Panc1 (cell line): ENCODE measurements at regions not wholly inside any gene's neighbourhood (a gene's known extent, or its start where the extent isn't known, plus 50 kb on each side); places are given as distances from the start of the nearest gene placed in this dataset.

Experiments used
- ATAC-seq: fragments of 200-7000 bp; cut with Tn5 transposase; 2 replicates; pipeline ENCODE4 v1.9.1; 2020; ENCODE audit warnings: mild to moderate bottlenecking, moderate library complexity
- BruUV-seq: library from RNA; stranded (reverse); fragments of 400-500 nt; replicated peaks from 2 replicates; lab custom pipeline; 2021; lab: Mats Ljungman, UMichigan
- CTCF ChIA-PET: fragments of 300-600 bp; sonication (Branson Sonifier 250); formaldehyde crosslinking; loops from one replicate; lab custom pipeline; 2022; ENCODE audit warnings: antibody characterized with exemption; lab: Charles Lee
- POLR2A ChIA-PET: fragments of 300-600 bp; sonication (Branson Sonifier 250); formaldehyde crosslinking; loops from one replicate; lab custom pipeline; 2022; ENCODE audit warnings: antibody characterized with exemption; lab: Charles Lee
- DNase-seq: peaks from one replicate; pipeline ENCODE4 v3.0.0-alpha.2; 2010; ENCODE audit warnings: low read depth, low spot score
- H3K27ac ChIP-seq: 2 replicates; pipeline ENCODE4 v1.5.1; 2011; ENCODE audit warnings: mild to moderate bottlenecking, low read length, inconsistent platforms
- H3K27me3 ChIP-seq: fragments of 200-500 bp; sonication (Bioruptor generic); 2 replicates; pipeline ENCODE4 v1.6.0; 2014; ENCODE audit warnings: low read length, inconsistent platforms; ENCODE audit not compliant: control insufficient read depth, insufficient read depth
- H3K36me3 ChIP-seq: fragments of 200-500 bp; sonication (Bioruptor generic); 2 replicates; pipeline ENCODE4 v1.5.1; 2014; ENCODE audit warnings: inconsistent platforms, mild to moderate bottlenecking, low read length, moderate library complexity; ENCODE audit not compliant: control insufficient read depth, insufficient read depth
- H3K4me1 ChIP-seq: 2 replicates; pipeline ENCODE4 v1.5.1; 2011; ENCODE audit warnings: inconsistent platforms, mild to moderate bottlenecking, low read length, moderate library complexity; ENCODE audit not compliant: control insufficient read depth, insufficient read depth
- H3K4me3 ChIP-seq, 2 experiments: 2 replicates each; pipeline ENCODE4 v1.5.1; 2011 to 2012; ENCODE audit warnings: low read depth in 2 of 2, low read length in 2 of 2, mild to moderate bottlenecking in 2 of 2, inconsistent platforms in 1 of 2, moderate library complexity in 1 of 2
- H3K9me3 ChIP-seq: fragments of 200-500 bp; sonication (Bioruptor generic); 2 replicates; pipeline ENCODE4 v1.5.1; 2014; ENCODE audit warnings: low read depth, mild to moderate bottlenecking, inconsistent platforms, low read length, moderate library complexity; ENCODE audit not compliant: control insufficient read depth, insufficient read depth
- POLR2AphosphoS5 ChIP-seq: IDR thresholded peaks from 2 replicates; pipeline ENCODE4 v1.6.1; 2012; ENCODE audit warnings: mild to moderate bottlenecking, low read depth, low read length, moderate library complexity
- SIN3A ChIP-seq: IDR thresholded peaks from 2 replicates; pipeline ENCODE4 v1.6.1; 2012; ENCODE audit warnings: low read depth, mild to moderate bottlenecking, low read length, moderate library complexity, borderline replicate concordance; ENCODE audit not compliant: insufficient read depth
- TCF7L2 ChIP-seq: IDR thresholded peaks from 2 replicates; pipeline ENCODE4 v1.6.1; 2011; ENCODE audit warnings: mild to moderate bottlenecking, low read depth, low read length, inconsistent platforms
- in situ Hi-C: cut with HindIII; loops from 2 replicates; pipeline ENCODE4 v1.10.0; 2016; ENCODE audit warnings: low sequenced_read_pairs, low pct_unique_long_range_greater_than_20kb
- intact Hi-C: fragments of 100-400 bp; cut with micrococcal nuclease; formaldehyde crosslinking; loops from one replicate; pipeline ENCODE4 v1.10.0; 2022; ENCODE audit not compliant: unreplicated experiment
- TF ChIP-seq, protein P1 (sequence below): fragments of 450-650 bp; IDR thresholded peaks from 2 replicates; pipeline ENCODE4 v1.5.1; 2017; ENCODE audit warnings: mild to moderate bottlenecking
- TF ChIP-seq, protein P2 (sequence below), 2 experiments: IDR thresholded peaks; 2 replicates each; pipeline ENCODE4 v1.6.1; 2011 to 2012; ENCODE audit warnings: low read depth in 2 of 2, control low read depth in 1 of 2, low read length in 1 of 2, mild to moderate bottlenecking in 1 of 2, moderate library complexity in 1 of 2; ENCODE audit not compliant: insufficient read depth in 1 of 2

DNA sequence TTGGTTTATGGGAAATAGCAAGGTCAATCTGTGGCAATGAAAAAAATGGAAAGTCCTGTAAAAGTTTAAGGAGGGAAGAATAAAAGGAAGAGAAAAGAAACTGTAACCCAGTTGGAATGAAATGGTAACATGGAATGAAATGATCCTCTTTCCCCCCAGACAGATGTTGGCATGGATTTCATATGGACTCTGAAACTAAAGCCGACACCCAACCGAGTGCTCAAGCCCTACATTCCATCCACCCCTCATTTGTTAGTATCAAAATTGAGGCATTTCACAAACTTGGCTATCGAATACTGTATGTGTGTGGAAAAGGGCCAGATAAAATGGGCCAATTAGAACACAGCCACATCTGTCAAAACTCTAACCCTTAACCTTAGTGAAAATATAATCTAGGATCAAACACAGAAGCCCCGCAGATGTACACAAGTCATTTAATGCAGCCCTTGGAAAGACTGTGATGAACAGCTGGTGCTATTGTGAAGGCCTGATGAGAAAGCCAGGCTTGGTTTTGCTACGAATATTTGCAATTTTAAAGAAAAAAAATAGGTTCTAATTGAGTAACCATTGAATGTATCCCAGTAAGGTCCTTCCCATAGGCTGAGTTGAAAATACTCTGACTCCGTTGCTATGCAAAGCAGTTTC, 72.6 kb upstream of the RGL1 start:
- ChIA-PET CTCF (no interaction called here), POLR2A (no interaction called here)
- in situ Hi-C loops, result no loop called here
- H3K9me3 ChIP-seq, result no peaks in the 10 kb centered on the region
- intact Hi-C loops, result no loop called here
- no TSS peak for BruUV-seq
- no peak overlapping the region for H3K27ac ChIP-seq
- ATAC-seq, result no peak
- no peaks in the 10 kb centered on the region for H3K27me3 ChIP-seq
- no peaks in the 10 kb centered on the region for H3K4me1 ChIP-seq
- TF ChIP-seq, protein P1, sequence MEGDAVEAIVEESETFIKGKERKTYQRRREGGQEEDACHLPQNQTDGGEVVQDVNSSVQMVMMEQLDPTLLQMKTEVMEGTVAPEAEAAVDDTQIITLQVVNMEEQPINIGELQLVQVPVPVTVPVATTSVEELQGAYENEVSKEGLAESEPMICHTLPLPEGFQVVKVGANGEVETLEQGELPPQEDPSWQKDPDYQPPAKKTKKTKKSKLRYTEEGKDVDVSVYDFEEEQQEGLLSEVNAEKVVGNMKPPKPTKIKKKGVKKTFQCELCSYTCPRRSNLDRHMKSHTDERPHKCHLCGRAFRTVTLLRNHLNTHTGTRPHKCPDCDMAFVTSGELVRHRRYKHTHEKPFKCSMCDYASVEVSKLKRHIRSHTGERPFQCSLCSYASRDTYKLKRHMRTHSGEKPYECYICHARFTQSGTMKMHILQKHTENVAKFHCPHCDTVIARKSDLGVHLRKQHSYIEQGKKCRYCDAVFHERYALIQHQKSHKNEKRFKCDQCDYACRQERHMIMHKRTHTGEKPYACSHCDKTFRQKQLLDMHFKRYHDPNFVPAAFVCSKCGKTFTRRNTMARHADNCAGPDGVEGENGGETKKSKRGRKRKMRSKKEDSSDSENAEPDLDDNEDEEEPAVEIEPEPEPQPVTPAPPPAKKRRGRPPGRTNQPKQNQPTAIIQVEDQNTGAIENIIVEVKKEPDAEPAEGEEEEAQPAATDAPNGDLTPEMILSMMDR, result no peak
- TF ChIP-seq SIN3A (no peak), POLR2AphosphoS5 (no peak), TCF7L2 (no peak)
- TF ChIP-seq, protein P2, sequence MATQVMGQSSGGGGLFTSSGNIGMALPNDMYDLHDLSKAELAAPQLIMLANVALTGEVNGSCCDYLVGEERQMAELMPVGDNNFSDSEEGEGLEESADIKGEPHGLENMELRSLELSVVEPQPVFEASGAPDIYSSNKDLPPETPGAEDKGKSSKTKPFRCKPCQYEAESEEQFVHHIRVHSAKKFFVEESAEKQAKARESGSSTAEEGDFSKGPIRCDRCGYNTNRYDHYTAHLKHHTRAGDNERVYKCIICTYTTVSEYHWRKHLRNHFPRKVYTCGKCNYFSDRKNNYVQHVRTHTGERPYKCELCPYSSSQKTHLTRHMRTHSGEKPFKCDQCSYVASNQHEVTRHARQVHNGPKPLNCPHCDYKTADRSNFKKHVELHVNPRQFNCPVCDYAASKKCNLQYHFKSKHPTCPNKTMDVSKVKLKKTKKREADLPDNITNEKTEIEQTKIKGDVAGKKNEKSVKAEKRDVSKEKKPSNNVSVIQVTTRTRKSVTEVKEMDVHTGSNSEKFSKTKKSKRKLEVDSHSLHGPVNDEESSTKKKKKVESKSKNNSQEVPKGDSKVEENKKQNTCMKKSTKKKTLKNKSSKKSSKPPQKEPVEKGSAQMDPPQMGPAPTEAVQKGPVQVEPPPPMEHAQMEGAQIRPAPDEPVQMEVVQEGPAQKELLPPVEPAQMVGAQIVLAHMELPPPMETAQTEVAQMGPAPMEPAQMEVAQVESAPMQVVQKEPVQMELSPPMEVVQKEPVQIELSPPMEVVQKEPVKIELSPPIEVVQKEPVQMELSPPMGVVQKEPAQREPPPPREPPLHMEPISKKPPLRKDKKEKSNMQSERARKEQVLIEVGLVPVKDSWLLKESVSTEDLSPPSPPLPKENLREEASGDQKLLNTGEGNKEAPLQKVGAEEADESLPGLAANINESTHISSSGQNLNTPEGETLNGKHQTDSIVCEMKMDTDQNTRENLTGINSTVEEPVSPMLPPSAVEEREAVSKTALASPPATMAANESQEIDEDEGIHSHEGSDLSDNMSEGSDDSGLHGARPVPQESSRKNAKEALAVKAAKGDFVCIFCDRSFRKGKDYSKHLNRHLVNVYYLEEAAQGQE (IDR thresholded peaks at IDR 0.05; ENCODE audit: insufficient read depth in 1 of 2, low read depth in 2 of 2, low read length in 1 of 2), result no peak
- no peak for DNase-seq
- H3K36me3 ChIP-seq, result no peaks in the 10 kb centered on the region
- no peak overlapping the region for H3K4me3 ChIP-seq

- TF ChIP-seq, protein P2 (IDR thresholded peaks at IDR 0.05; ENCODE audit: insufficient read depth in 1 of 2, low read depth in 2 of 2, low read length in 1 of 2), result no peak
- no peak for TF ChIP-seq SIN3A
- no peak for TF ChIP-seq POLR2AphosphoS5
- TF ChIP-seq, protein P1, result no peak
- TF ChIP-seq TCF7L2, result no peak
- H3K4me3 ChIP-seq, result no peak overlapping the region
- no peak for ATAC-seq
- ChIA-PET POLR2A (no interaction called here), CTCF (no interaction called here)
- DNase-seq, result no peak
- H3K9me3 ChIP-seq, result no peaks in the 10 kb centered on the region
- H3K27me3 ChIP-seq, result no peaks in the 10 kb centered on the region
- no TSS peak for BruUV-seq
- intact Hi-C loops (no loop called here), in situ Hi-C loops (no loop called here)
- no peaks in the 10 kb centered on the region for H3K36me3 ChIP-seq
- no peaks in the 10 kb centered on the region for H3K4me1 ChIP-seq
- no peak overlapping the region for H3K27ac ChIP-seq
Observed at GRCh38 chr1:183730886-183731573, 73.9 kb upstream of the RGL1 start.
